GM21360 (cell line): ENCODE measurements at regions not wholly inside any gene's neighbourhood (a gene's known extent, or its start where the extent isn't known, plus 50 kb on each side); places are given as distances from the start of the nearest gene placed in this dataset.

Source experiments
- ATAC-seq: cut with Tn5 transposase; IDR thresholded peaks from one replicate; pipeline ENCODE4 v1.9.1; 2021; ENCODE audit warnings: mild to moderate bottlenecking, moderate library complexity; ENCODE audit not compliant: unreplicated experiment

- ATAC-seq = no peak
Observed at GRCh38 chr21:35136106-35136505, 87.0 kb upstream of the RUNX1 start.

GRCh38 chr21:35135481-35135880 lies 86.4 kb upstream of the RUNX1 start:
- ATAC-seq = no peak

DNA sequence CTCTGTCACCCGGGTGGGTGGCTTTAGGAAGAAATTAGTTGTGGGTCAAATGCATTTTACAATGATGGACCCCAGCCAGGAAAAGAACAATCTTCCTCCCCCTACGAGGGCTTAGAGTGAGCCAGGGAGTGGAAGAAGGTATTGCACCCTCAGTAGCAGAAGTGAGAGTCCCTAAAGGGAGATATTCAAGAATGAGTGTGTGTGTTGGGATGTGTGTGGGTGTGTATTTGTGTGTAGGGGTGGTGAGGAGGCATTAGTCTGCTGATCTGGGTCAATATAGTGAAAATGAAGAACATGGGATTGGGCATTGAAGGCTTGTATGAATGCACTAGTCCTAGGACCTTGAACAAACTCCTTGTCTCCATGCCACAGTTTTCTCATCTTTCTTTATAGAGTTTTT lies 85.2 kb upstream of the RUNX1 start:
- no peak for ATAC-seq

DNA sequence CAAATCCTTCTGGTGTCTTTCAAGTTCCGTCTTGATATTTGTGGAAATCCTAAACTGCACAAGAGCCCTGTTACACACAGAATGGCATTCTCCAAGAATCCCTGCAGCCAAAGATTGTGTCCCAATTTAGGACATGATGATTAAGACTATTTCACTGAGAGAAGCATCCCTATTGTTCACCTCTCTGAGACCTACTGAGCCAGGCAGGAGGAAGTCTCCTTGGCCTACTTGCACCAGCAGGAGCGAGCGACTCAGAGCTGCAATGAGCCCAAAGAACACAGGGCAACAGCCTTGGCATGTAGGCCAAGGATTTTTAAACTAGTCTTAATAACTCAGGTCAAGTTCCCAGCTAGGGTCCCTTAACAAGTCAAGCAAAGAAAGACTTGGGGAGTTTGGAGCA lies 79.4 kb upstream of the RUNX1 start:
- no peak for ATAC-seq

DNA sequence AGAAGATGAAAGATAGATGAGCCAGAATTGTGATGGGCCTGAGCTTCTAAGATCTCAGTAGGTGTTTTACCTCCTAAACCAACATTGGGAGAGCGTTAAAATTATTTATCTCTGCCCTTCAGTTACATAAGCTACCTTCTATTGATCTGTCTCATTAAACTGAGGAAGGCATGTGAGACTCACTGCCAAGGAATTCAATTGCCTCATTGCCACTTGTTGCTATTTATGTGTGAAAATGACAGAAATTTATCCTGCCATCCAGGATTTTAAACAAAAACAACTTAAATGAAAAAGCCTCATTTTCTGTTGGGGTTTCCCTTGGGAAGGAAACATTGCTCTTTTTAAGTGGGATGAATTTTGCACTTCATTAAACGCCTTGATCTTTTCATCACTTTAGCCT lies 78.7 kb upstream of the RUNX1 start:
- no peak for ATAC-seq

- no peak for ATAC-seq
Observed at GRCh38 chr21:35127026-35127425, 77.9 kb upstream of the RUNX1 start.

GRCh38 chr21:35120631-35121180 lies 71.6 kb upstream of the RUNX1 start:
- ATAC-seq = no peak

- no peak for ATAC-seq
Observed at GRCh38 chr21:35119501-35120047, 70.5 kb upstream of the RUNX1 start.

DNA sequence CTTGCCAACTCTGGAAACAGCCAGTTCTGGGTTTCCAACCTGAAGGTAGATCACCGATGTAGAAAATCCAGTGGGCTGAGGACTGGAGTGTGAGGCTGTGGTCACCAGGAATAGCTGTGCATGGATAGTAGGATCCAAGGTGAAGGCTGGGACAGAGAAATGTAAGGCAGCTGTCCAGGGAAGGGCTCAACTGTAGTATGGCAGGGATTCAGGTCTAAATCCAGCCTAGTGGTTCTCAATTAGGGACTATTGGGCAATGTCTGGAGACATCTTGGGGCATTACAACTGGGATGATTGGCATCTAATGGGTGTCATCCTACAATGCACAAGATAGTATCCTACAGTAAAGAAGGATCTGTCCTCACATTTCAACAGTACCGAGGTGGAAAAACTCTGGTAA lies 67.7 kb upstream of the RUNX1 start:
- ATAC-seq = no peak

- ATAC-seq = no peak
Observed at GRCh38 chr21:35113064-35113463, 64.0 kb upstream of the RUNX1 start.

GRCh38 chr21:35111321-35111930 lies 62.3 kb upstream of the RUNX1 start:
- no peak for ATAC-seq

- ATAC-seq = no peak
Observed at GRCh38 chr21:35108887-35109286, 59.8 kb upstream of the RUNX1 start.

DNA sequence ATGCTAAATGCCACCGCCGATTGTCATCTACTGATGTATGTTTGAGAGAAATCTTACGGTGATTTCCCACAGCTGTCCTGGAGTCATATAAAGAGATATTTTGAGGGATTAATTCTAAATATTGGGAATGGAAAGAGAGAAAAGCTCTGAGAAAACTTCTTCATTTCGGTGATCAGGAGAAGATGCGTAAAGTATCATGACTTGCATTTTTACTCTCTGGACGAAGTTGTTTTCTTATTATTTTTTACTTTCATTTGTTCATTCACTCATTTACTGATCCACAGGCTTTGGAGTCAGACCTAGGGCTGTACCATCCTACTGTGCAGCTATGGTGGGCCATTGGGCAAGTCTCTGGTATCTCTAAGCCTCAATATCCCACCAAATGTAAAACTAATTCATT lies 58.4 kb upstream of the RUNX1 start:
- ATAC-seq = no peak

DNA sequence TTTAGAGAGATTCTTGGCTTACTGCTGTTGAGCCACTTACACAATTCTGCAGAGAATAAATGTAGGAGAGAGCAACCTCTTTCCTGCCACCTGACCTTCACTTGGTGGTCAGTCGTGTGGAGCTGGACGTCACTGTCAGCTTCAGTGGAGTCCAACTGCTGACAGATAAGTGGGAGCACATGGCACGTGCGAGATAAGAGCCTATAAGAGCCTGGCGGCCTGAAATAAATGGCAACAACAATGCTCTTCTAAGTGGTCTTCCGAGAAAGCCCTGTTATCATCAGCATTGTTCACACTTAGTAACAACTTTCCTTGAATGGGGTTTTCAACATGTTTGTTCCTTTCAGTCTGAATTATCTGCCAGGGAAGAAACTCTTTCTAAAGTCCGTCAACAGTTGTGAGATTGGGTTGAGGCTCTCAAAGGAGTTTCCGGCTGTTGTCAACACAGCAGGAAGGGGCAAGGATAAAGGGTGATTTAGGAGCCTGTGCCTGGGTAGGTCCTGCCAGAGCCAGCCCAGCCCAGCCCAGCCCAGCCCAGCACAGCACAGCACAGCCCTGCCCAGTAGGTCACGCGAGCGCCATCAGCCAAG lies 57.2 kb upstream of the RUNX1 start:
- ATAC-seq = no peak

DNA sequence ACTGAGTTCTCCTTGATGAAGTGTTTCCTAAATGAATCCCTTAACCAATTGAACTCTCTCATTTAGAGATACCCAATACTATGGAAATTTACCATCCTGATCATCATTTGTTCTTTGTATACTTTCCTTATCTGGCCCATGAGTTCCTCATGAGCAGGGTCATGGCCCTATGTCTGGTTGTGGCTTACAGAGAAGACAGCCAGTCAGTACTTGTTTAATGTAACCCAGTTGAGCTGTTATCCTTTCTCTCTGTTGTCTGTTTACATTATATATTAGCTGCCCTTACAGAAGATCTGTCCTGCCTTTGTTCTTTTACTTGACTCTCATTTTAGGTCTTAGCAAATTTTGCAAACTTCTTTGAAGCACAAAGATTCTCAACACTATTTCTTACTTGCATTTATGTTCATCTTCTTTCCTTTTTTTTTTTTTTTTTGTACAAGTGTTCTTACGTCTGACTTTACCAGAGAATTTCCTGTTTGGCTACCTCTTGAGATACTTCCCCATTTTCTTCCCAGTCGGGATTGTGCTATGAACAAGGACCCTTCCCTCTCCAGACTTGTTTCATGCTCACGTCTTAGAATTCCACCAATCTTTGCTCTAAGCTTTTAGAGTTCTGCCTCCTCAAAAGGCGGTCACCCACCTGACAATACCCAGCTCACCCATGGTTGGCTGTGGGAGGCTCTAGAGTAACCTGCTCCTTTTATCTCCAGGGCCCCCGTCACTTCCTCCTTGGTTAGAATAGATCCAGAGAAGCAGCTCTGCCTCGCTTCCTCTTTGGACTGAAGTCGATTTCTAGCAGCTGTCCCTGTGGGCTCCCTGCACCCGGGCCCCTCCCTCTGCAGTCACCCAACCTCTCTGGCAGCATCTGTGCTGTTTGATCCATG lies 53.6 kb upstream of the RUNX1 start:
- no peak for ATAC-seq

DNA sequence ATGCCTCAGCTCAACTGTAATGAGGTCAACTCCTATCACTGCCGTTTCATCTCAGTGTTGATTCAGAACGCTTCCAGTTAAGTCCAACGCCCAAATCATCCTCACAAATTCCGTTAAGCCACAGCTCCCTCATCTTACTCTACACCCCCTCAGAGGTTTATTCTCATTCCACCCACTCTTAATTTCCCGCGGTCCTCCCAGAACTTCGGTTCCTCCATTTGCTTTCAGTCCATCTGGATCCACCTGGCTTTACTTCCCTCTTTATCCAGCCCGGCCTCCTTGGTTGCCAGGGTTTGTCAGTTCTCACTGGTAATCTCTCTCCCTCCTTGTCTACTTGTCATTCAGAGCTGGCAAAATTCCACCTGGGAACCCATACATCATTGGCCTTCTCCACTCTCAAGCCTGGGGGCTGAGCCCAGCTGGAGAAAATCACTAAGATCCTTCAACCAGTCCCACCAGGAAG lies 51.3 kb upstream of the RUNX1 start:
- no peak for ATAC-seq

GRCh38 chr21:35099310-35099709 lies 50.2 kb upstream of the RUNX1 start:
- no peak for ATAC-seq
